ENCODE measurements at regions not wholly inside any gene's neighbourhood (a gene's known extent, or its start where the extent isn't known, plus 50 kb on each side); places are given as distances from the start of the nearest gene placed in this dataset.

- no peak overlapping the region for H2BK5ac ChIP-seq (ENCODE audit: insufficient read length, low read length)
- no peaks in the 10 kb centered on the region for H3K36me3 Mint-ChIP-seq (ENCODE audit: insufficient read depth in 1 of 3, low read depth in 3 of 3)
- no peak overlapping the region for H4K8ac ChIP-seq (replicated peaks; ENCODE audit: insufficient read length, low read depth, low read length)
- no peak overlapping the region for H4K91ac ChIP-seq (ENCODE audit: insufficient read length, low read depth, low read length)
- no peaks in the 10 kb centered on the region for H3K79me2 ChIP-seq (ENCODE audit: insufficient read depth, low read length)
- TF ChIP-seq CTCF (conservative IDR thresholded peaks at IDR 0.05) = no peak
- no peak overlapping the region for H3K23ac ChIP-seq (ENCODE audit: insufficient read length, low read depth, low read length)
- H3K79me1 ChIP-seq (ENCODE audit: insufficient read depth, low read depth, low read length, poor library complexity, severe bottlenecking) = no peaks in the 10 kb centered on the region
- H4K20me1 ChIP-seq (ENCODE audit: control insufficient read depth, insufficient read depth, insufficient read length) = no peaks in the 10 kb centered on the region
- H3K4ac ChIP-seq (ENCODE audit: low read depth, low read length) = no peak overlapping the region
- no peak overlapping the region for H3K4me3 Mint-ChIP-seq
- H3K4me2 ChIP-seq (ENCODE audit: insufficient read depth, insufficient read length, low read length) = no peak overlapping the region
- no peak overlapping the region for H2AK5ac ChIP-seq (ENCODE audit: insufficient read length, low read length)
- H2BK12ac ChIP-seq (ENCODE audit: insufficient read length, low read depth, low read length) = no peak overlapping the region
- H3K9ac ChIP-seq (ENCODE audit: extremely low read depth, insufficient read length, low read length) = no peak overlapping the region
- no peak overlapping the region for H3T11ph ChIP-seq (ENCODE audit: low read length)
- H3K56ac ChIP-seq (ENCODE audit: insufficient read length, low read depth, low read length) = no peak overlapping the region
- H3K27me3 ChIP-seq (ENCODE audit: insufficient read depth, low read length) = no peaks in the 10 kb centered on the region
- no peak overlapping the region for H3K27ac Mint-ChIP-seq
- H2BK15ac ChIP-seq (ENCODE audit: low read depth, low read length) = no peak overlapping the region
- H3K27me3 Mint-ChIP-seq (ENCODE audit: low read depth) = no peaks in the 10 kb centered on the region
- no peak for DNase-seq
- no peaks in the 10 kb centered on the region for H3K9me3 ChIP-seq (ENCODE audit: control insufficient read depth, low read depth, low read length)
- no peak overlapping the region for H3K18ac ChIP-seq (ENCODE audit: insufficient read length, low read depth, low read length)
- no peaks in the 10 kb centered on the region for H3K9me3 Mint-ChIP-seq
- H3K14ac ChIP-seq (ENCODE audit: insufficient read depth, low read length) = no peak overlapping the region
- no peaks in the 10 kb centered on the region for H3K4me1 Mint-ChIP-seq
- no peaks in the 10 kb centered on the region for H3K23me2 ChIP-seq (ENCODE audit: insufficient read length, low read depth, low read length, poor library complexity, severe bottlenecking)
- H3K4me1 ChIP-seq (ENCODE audit: insufficient read depth, low read length) = no peaks in the 10 kb centered on the region
- H3K27ac ChIP-seq (ENCODE audit: insufficient read length, low read depth, low read length) = no peak overlapping the region
- no peak overlapping the region for H4K5ac ChIP-seq (ENCODE audit: insufficient read length, low read depth, low read length)
- H2BK120ac ChIP-seq (ENCODE audit: low read depth, low read length, poor library complexity, severe bottlenecking) = no peak overlapping the region
- H2BK20ac ChIP-seq (ENCODE audit: low read depth, low read length, poor library complexity, severe bottlenecking) = no peak overlapping the region
- H2AFZ ChIP-seq (ENCODE audit: low read length) = no peak overlapping the region
These were observed 230.8 kb upstream of the NAV3 start for GRCh38 chr12:77599782-77600467.
